ENCODE measurements at regions not wholly inside any gene's neighbourhood (a gene's known extent, or its start where the extent isn't known, plus 50 kb on each side); places are given as distances from the start of the nearest gene placed in this dataset.
"Not testable (repeated sequence)": the region's sequence is repeated elsewhere in the genome, so short reads cannot be mapped to it uniquely, and the experiment has no call there.

DNA sequence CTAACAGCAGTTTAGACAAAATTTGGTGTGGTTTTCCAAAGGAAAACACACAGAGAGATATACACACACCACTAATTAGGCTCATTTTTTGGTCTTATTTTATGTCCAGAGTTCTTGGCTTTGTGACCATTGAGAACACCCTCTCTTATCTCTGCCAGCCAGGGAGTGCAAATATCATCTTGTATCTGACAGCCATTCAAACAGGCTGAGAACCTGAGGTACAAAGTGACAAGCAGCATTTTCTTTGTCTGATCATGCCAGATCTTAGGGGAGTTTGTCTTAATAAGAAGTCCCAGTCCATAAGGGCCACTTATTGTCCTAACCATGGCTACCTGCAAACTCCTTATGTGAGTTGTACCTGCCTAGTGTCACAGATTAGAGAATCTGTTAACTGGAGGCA, 1165.2 kb downstream of the BRINP3 start:
- ATAC-seq = no peak
- no peak overlapping the region for H3K27ac ChIP-seq
- no peak for DNase-seq
- intact Hi-C loops (cut with DNase I) = no loop called here
- no peaks in the 10 kb centered on the region for H3K9me3 ChIP-seq
- H3K27me3 ChIP-seq = no peaks in the 10 kb centered on the region
- H3K36me3 ChIP-seq (replicated peaks in 1 of 2; ENCODE audit: insufficient read depth in 1 of 2, low read depth in 2 of 2) = no peaks in the 10 kb centered on the region
- no peak for TF ChIP-seq POLR2A (IDR thresholded peaks at IDR 0.05)
- TF ChIP-seq, protein P1, sequence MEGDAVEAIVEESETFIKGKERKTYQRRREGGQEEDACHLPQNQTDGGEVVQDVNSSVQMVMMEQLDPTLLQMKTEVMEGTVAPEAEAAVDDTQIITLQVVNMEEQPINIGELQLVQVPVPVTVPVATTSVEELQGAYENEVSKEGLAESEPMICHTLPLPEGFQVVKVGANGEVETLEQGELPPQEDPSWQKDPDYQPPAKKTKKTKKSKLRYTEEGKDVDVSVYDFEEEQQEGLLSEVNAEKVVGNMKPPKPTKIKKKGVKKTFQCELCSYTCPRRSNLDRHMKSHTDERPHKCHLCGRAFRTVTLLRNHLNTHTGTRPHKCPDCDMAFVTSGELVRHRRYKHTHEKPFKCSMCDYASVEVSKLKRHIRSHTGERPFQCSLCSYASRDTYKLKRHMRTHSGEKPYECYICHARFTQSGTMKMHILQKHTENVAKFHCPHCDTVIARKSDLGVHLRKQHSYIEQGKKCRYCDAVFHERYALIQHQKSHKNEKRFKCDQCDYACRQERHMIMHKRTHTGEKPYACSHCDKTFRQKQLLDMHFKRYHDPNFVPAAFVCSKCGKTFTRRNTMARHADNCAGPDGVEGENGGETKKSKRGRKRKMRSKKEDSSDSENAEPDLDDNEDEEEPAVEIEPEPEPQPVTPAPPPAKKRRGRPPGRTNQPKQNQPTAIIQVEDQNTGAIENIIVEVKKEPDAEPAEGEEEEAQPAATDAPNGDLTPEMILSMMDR (IDR thresholded peaks at IDR 0.05) = no peak
- H3K4me1 ChIP-seq = no peaks in the 10 kb centered on the region
- no peak overlapping the region for H3K4me3 ChIP-seq

DNA sequence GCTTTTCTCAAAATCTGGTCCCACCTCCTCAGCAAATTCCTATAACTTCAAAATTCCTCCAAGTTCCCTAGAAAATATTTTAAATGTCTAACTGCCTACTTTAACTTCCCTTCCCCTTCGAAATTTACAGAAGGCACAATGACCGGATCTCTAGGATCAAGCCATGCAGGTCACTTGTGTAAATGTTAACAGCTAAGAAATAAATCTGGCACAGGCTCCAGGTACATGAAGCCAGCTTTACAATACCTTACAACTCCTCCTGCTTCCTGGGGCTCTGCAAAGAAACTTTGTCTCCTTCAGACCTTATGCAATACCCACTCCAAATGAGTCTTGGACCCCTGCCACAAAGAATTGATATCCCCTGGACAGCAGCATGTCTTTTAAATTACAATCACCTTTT, 1164.2 kb downstream of the BRINP3 start:
- no peaks in the 10 kb centered on the region for H3K9me3 ChIP-seq
- DNase-seq (no peak), ATAC-seq (no peak)
- no peak overlapping the region for H3K27ac ChIP-seq
- intact Hi-C loops (cut with DNase I) = no loop called here
- H3K4me1 ChIP-seq = no peaks in the 10 kb centered on the region
- no peak overlapping the region for H3K4me3 ChIP-seq
- no peaks in the 10 kb centered on the region for H3K27me3 ChIP-seq
- TF ChIP-seq POLR2A (IDR thresholded peaks at IDR 0.05) = no peak
- TF ChIP-seq, protein P1 (IDR thresholded peaks at IDR 0.05) = no peak
- 51 to 54% methylated on average over 2 of the region's 2 CpGs for WGBS, 2 donors
- H3K36me3 ChIP-seq (replicated peaks in 1 of 2; ENCODE audit: insufficient read depth in 1 of 2, low read depth in 2 of 2) = no peaks in the 10 kb centered on the region

DNA sequence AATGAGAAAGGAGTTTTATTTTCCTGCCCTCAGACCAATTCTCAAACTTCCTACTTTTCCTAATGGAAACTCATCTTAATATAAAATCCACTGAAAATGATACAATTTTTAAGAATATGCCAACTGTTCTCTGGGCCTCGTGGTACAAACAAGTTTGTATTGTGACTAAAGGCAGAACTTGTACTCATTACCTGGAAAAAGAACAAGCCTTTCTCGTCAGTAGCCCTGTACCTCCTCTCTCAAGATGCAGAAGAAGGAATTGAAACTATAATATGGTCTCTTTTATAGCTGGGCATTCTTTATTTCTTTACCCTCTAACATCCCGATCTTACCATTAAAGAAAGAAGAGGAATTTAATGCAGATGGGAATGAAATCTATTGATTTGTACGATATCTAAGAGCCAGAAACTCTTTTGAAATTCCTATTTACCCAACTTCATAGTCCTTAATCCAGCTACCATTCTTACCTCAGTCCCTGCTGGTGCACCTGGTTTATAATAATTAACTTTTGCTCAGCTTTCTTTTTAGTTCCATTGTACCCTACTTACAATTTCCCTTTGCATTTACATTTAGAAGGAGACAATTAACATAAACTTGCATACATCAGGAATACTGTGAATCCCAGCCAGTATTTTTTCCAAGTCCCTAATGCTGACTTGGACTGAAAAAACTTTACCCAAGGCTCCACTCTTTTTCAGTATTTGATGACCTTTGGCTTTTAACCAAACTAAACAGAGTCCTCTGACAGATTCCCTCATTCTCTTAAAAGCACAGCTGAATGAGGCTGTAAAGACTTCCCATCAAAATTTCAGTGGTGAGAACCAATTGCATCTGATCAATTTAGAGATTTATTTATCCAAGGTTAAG, 1162.4 kb downstream of the BRINP3 start:
- H3K4me3 ChIP-seq = no peak overlapping the region
- no peaks in the 10 kb centered on the region for H3K36me3 ChIP-seq (replicated peaks in 1 of 2; ENCODE audit: insufficient read depth in 1 of 2, low read depth in 2 of 2)
- intact Hi-C loops (cut with DNase I) = no loop called here
- ATAC-seq (no peak), DNase-seq (no peak)
- TF ChIP-seq POLR2A (IDR thresholded peaks at IDR 0.05) = no peak
- TF ChIP-seq, protein P1 (IDR thresholded peaks at IDR 0.05) = no peak
- no peaks in the 10 kb centered on the region for H3K9me3 ChIP-seq
- WGBS, 2 donors = 42 to 44% methylated on average over 4 of the region's 4 CpGs
- H3K4me1 ChIP-seq = no peaks in the 10 kb centered on the region
- no peaks in the 10 kb centered on the region for H3K27me3 ChIP-seq
- no peak overlapping the region for H3K27ac ChIP-seq

DNA sequence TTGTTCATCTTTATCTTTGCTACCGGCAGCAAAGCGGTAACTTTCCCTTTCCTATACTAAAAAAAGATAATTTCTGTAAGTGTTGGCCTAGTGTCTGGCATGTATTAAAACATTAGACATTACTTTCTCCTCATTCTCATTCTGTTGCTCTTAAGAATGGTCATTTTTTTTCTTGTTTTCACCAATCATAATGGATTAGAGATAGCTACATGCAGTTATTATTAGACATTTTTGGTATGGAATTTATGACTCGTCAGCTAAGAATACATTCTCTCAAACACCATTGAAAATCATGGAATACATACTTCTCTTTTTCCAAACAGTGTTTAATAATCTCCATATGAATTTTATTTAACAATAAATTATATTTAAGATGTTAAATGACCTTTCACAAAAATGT, 1154.6 kb downstream of the BRINP3 start:
- Histone ChIP-seq H3K36me3 (replicated peaks in 1 of 2; ENCODE audit: insufficient read depth in 1 of 2, low read depth in 2 of 2) (no peaks in the 10 kb centered on the region), H3K4me1 (no peaks in the 10 kb centered on the region), H3K9me3 (no peaks in the 10 kb centered on the region), H3K27me3 (no peaks in the 10 kb centered on the region), H3K4me3 (no peak overlapping the region), H3K27ac (no peak overlapping the region)
- ATAC-seq (no peak), DNase-seq (no peak)
- TF ChIP-seq POLR2A (IDR thresholded peaks at IDR 0.05) = no peak
- TF ChIP-seq, protein P1 (IDR thresholded peaks at IDR 0.05) = no peak
- intact Hi-C loops (cut with DNase I) = no loop called here
- WGBS, 2 donors = 58 to 65% methylated on average over 3 of the region's 3 CpGs

DNA sequence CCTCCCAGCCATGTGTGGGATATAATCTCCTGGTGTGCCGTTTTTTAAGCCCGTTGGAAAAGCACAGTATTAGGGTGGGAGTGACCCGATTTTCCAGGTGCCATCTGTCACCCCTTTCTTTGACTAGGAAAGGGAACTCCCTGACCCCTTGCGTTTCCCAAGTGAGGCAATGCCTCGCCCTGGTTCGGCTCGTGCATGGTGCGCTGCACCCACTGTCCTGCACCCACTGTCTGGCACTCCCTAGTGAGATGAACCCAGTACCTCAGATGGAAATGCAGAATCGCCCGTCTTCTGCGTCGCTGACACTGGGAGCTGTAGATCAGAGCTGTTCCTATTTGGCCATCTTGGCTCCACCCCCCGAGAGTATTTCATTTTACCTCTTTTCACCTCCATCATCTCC, 1146.6 kb downstream of the BRINP3 start:
- H3K4me3 ChIP-seq; H3K9me3 ChIP-seq; ATAC-seq; intact Hi-C loops (cut with DNase I); H3K4me1 ChIP-seq; H3K27me3 ChIP-seq; DNase-seq; H3K36me3 ChIP-seq (replicated peaks in 1 of 2; ENCODE audit: insufficient read depth in 1 of 2, low read depth in 2 of 2); H3K27ac ChIP-seq: not testable (repeated sequence)
- WGBS, 2 donors = 77 to 87% methylated on average over 11 to 13 of the region's 13 CpGs

Data from body of pancreas (tissue), 4 donors.